Activated CD8-positive, alpha-beta memory T cell treated with anti-CD3 and anti-CD28 coated beads, Interleukin-2, amount 50 U/mL, for 1 hour (primary cell): ENCODE measurements at regions not wholly inside any gene's neighbourhood (a gene's known extent, or its start where the extent isn't known, plus 50 kb on each side); places are given as distances from the start of the nearest gene placed in this dataset.

Experiments used
- DNase-seq: peaks from one replicate; pipeline ENCODE4 v3.0.0-alpha.2; 2020; ENCODE audit errors: extremely low read depth

DNA sequence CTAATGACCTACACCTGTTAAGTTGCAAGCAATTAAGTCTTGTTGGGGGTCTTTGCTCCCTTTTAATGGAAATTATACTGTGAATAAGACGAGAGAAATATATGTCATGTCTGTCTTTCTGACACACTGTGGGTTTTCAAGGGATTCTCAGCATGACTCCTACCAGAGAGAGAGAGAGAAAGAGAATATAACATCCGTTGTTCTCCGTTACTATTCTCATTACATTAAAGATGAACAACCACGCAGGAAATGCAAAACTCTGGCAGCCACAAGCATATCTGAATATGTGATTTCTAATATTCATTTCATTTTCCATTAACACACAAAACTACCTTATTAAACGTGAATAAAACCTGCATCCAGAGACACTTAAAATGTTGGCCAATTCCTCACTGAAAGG is 67.3 kb upstream of the EGLN3 start:
- no peak for DNase-seq

DNA sequence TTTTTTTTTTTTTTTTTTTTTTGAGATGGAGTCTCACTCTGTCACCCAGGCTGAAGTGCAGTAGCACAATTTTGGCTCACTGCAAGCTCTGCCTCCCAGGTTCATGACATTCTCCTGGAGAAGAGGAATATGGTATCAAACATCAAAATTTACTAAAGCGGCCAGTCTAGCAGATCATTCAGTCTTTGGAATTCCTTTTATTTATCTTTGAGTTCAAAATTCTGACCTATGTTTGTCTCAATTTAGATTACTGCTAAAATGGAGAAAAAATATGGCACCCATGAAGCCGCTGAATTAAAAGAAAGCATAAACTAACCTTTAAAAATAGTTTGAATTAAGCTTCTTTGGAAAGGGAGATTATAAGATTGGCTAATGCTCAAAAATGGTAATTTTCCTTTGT is 64.5 kb upstream of the EGLN3 start:
- no peak for DNase-seq

DNA sequence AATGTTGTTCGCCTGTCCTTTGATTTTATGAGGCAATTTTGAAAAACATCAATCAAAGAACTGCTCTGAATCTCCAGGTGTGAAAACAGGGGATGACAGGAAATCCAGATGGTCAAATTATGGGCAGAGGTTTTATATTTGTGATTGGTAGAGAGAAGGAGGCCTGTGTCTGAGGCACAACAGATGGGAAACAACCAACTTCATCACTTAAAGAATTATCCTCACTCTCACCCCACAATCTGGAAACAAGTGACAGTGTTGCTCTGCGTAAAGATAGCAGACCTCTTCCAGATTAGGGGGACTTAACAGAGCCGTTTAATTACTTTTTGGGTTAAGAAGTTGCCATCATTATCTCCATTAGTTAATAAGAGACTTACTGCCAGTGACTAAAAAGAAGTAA is 64.1 kb upstream of the EGLN3 start:
- no peak for DNase-seq

DNA sequence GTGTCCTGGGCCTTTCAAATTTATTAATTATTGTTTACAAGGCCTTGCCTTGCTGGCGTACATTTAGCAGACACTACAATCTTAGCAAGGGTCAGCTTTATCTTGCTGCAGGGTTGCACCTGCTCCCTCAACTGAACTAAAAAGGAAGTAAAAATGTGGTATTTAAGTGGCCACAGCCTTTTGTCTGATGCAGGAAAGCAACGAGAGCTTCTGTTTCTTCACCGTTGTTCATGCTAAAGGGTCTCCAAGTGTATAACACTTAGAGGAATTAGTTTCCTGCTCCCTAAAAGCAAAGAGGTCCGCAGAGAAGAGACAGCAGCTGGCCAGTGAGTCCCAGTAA is 62.8 kb upstream of the EGLN3 start:
- no peak for DNase-seq

DNA sequence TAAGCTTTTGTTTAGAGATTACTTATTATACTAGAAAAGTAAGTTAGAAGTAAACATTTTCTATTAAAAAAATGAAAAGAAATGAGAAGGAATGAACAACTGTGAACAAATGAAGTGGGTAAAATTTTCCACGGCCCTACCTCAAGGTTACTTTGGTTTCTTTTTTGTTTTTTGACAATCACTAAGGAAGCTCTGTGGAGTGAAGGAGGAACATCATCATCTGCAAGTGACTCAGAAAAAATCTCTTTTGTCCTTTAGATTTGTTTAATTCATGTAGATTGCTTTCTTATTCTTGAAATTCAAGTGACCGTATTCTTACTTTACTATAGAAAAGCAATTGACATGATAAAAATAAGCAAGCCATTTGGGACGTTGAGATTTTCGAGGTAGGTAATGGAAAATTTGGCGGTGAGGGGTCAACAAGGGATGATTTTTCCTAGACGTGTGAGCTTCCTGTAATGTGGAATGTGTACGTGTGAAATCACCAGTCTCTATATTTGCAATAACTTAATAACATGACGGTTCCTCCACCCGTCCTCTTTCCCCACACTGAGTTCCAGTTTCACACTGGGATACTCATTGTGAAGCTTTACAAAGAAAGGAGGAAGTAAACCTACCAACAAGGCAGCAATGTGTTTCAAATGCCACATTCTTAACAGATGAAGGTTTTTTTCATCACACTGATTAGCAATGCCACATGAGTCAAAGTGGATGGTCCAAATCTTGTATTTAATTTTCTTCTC is 62.3 kb upstream of the EGLN3 start:
- no peak for DNase-seq

DNA sequence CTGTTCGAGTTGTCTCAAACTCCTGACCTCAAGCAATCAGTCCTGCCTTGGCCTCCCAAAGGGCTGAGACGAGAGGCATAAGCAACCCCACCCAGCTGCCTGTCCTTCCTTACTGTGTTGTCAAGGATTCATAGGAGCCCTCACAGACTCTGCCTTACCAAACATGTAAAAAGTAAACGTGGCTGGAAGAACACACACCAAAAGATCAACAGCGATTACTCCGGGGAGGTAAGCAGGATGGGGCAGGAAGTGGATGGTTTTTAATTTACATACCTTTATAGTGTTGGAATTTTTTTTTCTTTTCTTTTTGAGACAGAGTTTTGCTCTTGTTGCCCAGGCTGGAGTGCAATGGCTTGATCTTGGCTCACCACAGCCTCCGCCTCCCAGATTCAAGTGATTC is 61.5 kb upstream of the EGLN3 start:
- no peak for DNase-seq

DNA sequence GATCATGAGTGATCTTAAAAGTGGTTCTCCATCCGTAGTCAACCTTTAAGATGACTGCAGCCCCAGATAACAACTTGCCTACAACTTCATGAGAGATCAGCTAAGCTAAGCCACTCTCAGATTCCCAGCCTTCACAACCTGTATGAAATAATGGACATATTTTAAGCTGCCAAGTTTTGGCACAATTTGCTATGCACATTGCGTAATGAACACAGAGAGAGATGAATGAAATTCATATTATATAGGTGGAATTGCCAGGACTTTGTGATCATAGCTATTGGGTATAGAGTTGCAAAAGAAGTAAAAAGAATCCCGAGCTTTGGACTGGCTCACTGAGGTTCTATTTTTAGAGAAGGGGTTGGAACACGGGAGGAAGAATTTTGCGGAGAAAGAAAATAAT is 59.1 kb upstream of the EGLN3 start:
- no peak for DNase-seq

DNA sequence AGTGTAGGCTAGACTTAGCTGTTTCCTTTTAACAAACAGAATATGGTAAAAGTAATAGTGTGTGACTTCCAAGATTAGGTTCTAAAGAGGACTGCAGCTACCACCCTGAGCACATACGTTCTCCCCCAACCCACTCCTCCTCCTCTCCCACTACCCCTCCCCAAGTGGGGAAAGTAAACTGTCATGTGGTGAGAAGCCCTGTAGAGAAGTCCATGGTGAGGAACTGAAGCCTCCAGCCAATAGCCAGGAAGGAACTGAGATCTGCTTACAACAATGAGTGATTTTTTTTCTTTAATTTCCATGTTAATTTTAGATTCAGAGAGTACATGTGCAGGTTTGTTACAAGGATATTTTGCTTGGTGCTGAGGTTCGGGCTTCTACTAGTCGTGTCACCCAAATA is 57.0 kb upstream of the EGLN3 start:
- DNase-seq, result no peak

DNA sequence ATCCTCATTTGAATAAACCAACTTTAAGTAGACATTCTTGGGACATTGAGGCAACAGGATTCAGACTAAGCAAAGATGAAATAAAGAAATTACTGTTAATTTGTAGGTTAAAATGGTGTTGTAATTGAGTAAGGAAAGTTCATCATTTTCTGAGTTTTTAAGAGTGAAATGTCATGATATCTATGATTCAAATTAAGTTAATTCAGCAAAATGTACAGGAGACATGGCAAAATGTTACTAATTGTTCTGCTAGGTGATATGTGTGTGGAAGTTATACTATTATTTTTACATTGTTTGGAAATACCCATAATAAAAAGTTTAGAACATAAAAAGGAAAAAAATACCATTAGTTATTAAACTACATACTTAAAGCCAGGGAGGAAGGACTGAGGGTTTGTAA is 55.0 kb upstream of the EGLN3 start:
- DNase-seq, result no peak

DNA sequence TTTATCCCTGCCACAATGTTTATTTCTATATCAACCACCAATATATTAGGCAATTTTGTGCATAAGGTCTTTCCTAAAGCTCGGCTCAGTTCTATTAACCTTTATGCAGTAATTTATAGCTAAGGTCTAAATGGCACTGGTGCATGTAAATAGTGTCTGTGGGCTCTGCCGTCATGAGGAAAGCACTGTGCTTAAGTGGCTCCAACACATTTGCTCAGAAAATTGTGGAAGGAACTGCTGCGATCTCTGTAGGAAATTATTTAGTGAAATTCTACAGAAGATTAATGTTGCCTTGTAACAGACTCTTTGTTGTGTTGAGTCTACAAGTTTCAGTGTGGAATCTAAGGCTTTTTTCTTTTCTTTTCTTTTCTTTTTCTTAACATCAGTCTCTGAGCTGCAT is 54.0 kb upstream of the EGLN3 start:
- DNase-seq, result no peak

DNA sequence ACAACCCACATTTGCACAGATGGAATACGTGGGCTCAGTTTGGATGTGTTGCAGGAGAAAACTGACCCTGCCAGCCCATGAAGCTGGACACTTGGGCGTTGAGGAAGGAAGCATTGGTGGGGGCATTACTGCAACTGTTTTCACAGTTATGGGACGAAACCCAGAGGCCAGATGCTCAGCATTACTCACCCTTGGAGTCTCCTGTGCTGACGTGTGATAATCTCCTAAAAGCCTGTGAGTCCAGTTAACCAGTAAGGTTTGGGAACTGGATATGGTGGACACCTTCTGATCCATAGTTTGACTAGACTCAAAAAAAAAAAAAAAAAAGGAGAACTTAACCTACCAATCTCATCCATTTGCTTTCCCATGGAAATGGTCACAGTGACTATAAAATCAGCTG is 52.8 kb upstream of the EGLN3 start:
- no peak for DNase-seq

DNA sequence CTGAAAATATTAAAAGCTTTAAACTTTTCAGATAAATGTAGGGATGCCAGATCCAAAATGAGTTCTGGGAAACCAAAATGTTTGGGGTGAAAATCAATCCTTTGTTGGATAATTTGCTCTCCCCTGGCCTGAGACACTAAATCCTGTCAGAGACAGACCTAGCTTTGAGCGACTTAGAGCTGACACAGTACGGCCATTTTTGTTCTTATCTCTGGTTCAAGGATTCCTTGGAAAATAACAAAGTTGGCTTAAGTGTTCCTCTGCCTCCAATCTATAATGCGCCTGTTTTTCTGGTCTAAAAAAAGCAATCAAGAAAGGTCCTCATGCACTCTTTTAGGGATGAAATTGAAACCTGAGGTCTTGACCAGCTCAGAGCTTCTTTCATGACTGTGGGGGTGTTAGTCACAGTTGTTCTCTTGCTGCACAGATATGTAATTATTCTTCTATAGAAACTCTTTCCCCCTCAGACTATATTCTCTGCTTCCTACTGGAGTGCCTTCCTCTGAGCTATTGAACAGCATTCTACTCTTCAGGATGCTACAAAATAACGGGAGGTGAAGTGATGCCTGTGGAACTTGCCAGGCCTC is 52.3 kb upstream of the EGLN3 start:
- no peak for DNase-seq
